Activated T-helper 1 cell treated with anti-CD3 and anti-CD28 coated beads, Interleukin-12 subunit alpha, Interleukin-12 subunit beta, Interleukin-2, Interleukin-4 antibody, amounts not matched to agents 30 ng/mL and 10 ng/mL and 1 ng/mL, durations not matched to agents 14 hours and 24 hours and 36 hours (primary cell): ENCODE measurements at regions not wholly inside any gene's neighbourhood (a gene's known extent, or its start where the extent isn't known, plus 50 kb on each side); places are given as distances from the start of the nearest gene placed in this dataset.

Source experiments
- DNase-seq: peaks from one replicate; pipeline ENCODE4 v3.0.0; 2021; ENCODE audit warnings: low spot score
- H3K27ac Mint-ChIP-seq: one replicate; pipeline ENCODE4 v1.8.0; 2021; ENCODE audit warnings: mild to moderate bottlenecking, mixed read lengths
- H3K27me3 Mint-ChIP-seq: one replicate; pipeline ENCODE4 v1.8.0; 2022; ENCODE audit warnings: mild to moderate bottlenecking, moderate library complexity, mixed read lengths; ENCODE audit not compliant: insufficient read depth
- H3K36me3 Mint-ChIP-seq: one replicate; pipeline ENCODE4 v1.8.0; 2021; ENCODE audit warnings: low read depth, mixed read lengths
- H3K4me1 Mint-ChIP-seq: one replicate; pipeline ENCODE4 v1.8.0; 2021; ENCODE audit warnings: low read depth, mixed read lengths
- H3K4me3 Mint-ChIP-seq: one replicate; pipeline ENCODE4 v1.8.0; 2021; ENCODE audit warnings: mild to moderate bottlenecking, moderate library complexity, mixed read lengths
- H3K9me3 Mint-ChIP-seq: one replicate; pipeline ENCODE4 v1.8.0; 2021; ENCODE audit warnings: mixed read lengths
- intact Hi-C: fragments of 100-400 bp; cut with micrococcal nuclease; formaldehyde crosslinking; loops from one replicate; pipeline ENCODE4 v1.15.1; 2024

DNA sequence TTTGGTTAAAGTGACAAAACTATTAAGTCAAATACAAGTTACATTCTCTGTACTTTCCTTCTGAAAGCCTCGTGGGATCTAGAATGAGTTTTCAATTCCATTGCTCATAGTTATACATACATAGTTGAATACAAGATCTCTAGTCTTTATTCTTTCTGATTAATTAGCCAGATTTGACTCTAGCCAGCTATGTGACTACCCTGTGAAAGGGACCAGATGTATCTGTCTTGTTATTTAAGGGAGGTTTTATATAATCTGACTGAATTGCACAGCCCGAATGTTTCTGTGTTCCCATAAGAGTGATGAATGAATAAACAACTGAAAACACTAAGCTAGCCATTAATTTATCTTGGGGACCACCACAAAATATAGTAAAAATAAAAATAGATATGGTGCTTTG lies 166.7 kb downstream of the TMEM167A start:
- H3K27me3 Mint-ChIP-seq = no peaks in the 10 kb centered on the region
- peaks cover 13% of the 10 kb centered on the region for H3K4me1 Mint-ChIP-seq
- no peak for DNase-seq
- no peak overlapping the region for H3K27ac Mint-ChIP-seq
- intact Hi-C loops = no loop called here
- H3K36me3 Mint-ChIP-seq = no peaks in the 10 kb centered on the region
- no peak overlapping the region for H3K4me3 Mint-ChIP-seq
- peaks cover 10% of the 10 kb centered on the region for H3K9me3 Mint-ChIP-seq

DNA sequence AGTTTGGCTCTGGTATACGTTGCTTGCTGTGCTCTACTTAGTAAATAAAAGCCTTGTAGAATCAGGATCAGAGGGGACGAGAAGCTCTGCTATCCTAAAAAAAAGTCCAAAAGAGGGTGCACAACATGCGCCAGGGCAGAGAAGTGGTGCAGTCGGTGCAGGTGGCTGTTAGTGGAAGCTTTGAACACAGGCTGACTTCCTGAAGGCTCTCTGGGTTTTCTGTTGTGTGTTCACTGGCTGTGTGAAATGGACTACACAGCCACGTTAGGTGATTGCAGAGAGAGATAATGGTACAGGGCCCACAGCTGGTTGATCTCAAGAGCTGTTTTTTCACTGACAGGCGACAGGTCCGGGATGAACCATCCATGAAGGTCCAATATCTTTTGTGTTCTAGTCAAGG lies 167.4 kb downstream of the TMEM167A start:
- H3K4me1 Mint-ChIP-seq = peaks cover 13% of the 10 kb centered on the region
- peaks cover 4% of the 10 kb centered on the region for H3K9me3 Mint-ChIP-seq
- no peaks in the 10 kb centered on the region for H3K36me3 Mint-ChIP-seq
- DNase-seq = no peak
- H3K27me3 Mint-ChIP-seq = peaks cover 2% of the 10 kb centered on the region
- no peak overlapping the region for H3K27ac Mint-ChIP-seq
- H3K4me3 Mint-ChIP-seq = no peak overlapping the region
- intact Hi-C loops = loop anchor here (10.0 kb wide), 1 partner anchor 265 kb away; no protein-coding TSS in a partner anchor

DNA sequence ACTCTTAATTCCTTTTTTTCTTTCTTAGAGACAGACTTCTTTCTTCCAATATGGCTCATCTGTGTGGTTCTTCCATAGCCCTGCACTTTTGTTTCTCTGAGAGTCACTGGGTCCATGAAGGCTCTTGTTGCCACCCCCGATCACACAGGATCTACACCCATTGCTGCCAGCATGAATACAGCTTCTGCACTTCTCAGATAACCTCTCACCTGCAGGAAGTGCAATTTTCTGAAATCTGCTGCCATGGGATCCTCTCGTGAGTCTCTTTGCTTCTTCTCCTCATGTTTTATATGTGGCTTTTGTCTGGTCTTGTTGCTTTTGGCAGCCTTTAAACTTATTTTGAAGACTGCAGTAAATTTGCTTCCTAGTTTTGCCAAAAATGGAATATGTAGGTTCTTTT lies 171.2 kb downstream of the TMEM167A start:
- Mint-ChIP-seq H3K4me1 (no peaks in the 10 kb centered on the region), H3K27me3 (peaks cover 2% of the 10 kb centered on the region), H3K4me3 (no peak overlapping the region), H3K36me3 (no peaks in the 10 kb centered on the region), H3K27ac (no peak overlapping the region), H3K9me3 (peaks cover 15% of the 10 kb centered on the region)
- intact Hi-C loops = loop anchor here (10.0 kb wide), 1 partner anchor 261 kb away; no protein-coding TSS in a partner anchor
- no peak for DNase-seq

DNA sequence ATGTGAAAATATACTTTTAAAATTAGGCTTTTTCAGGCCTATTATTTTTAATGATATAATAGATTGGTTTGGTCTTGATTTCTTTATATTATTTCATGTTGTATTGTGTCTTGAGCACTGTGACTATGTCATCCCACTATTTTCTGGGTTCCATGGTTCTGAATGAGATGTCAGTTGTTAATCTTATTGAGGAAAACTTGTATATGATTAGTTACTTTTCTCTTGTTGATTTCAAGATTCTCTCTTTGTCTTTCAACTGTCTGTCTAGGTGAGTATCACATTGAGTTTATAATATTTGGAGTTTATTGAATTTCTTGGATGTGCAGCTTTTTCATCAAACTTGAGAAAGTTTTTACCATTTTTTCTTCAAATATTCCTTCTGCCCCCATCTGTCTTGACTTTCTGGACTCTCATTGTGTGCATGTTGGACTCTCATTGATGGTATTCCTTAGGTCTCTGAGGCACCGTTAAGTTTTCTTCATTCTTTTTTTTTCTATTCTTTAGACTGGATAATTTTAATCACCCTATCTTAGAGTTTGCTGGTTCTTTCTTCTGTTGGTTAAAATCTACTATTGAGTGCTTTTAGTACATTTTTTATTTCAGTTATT lies 175.8 kb downstream of the TMEM167A start:
- peaks cover 18% of the 10 kb centered on the region for H3K9me3 Mint-ChIP-seq

DNA sequence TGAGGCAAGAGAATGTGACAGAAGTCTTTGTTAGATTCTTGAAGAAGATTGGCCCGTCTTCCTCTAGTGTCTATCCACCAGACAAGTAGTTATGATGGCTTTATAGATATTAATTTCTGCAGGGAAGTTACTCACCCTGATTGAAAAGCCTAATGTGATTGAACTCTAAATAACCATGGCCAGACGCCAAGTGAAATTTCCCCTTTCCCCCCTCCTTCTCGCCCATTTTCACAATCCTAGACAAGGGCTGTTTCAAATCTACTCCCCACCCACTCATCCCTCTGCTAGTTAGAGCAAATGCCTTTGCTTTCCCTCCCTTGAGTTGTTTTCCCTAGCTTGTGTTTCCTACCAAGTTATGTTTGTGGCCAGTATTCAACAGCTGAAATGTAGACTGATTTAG lies 182.5 kb downstream of the TMEM167A start:
- no peaks in the 10 kb centered on the region for H3K4me1 Mint-ChIP-seq
- no peak overlapping the region for H3K27ac Mint-ChIP-seq
- H3K4me3 Mint-ChIP-seq = no peak overlapping the region
- no peak for DNase-seq
- peaks cover 3% of the 10 kb centered on the region for H3K27me3 Mint-ChIP-seq
- no peaks in the 10 kb centered on the region for H3K36me3 Mint-ChIP-seq
- no peaks in the 10 kb centered on the region for H3K9me3 Mint-ChIP-seq
- intact Hi-C loops = no loop called here

More for the DNA sequence above, 175.8 kb downstream of the TMEM167A start:
- H3K27me3 Mint-ChIP-seq = peaks cover 2% of the 10 kb centered on the region
- no peaks in the 10 kb centered on the region for H3K4me1 Mint-ChIP-seq
- no peaks in the 10 kb centered on the region for H3K36me3 Mint-ChIP-seq
- intact Hi-C loops = loop anchor here (10.0 kb wide), 1 partner anchor 257 kb away; no protein-coding TSS in a partner anchor
- no peak for DNase-seq
- H3K4me3 Mint-ChIP-seq = no peak overlapping the region
- no peak overlapping the region for H3K27ac Mint-ChIP-seq

DNA sequence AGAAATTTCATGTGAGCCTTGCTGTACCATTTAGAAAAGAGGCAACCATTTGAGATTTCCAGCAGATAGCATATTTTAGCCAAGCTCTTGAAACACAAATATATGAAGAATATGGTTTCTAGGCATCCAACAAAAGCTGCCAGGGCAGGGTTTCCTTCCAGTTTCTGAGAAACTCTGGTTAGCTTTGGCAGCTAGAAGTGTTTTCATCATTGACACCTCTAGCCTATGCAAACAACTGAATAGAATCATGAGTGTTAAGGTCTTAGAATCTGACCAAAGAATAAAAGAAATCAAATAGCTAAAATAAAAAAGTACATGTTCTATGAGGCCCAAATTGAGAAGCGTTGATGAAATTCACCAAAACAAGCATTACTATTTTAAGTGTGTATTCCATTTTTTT lies 188.1 kb downstream of the TMEM167A start:
- no peaks in the 10 kb centered on the region for H3K9me3 Mint-ChIP-seq
- no peaks in the 10 kb centered on the region for H3K36me3 Mint-ChIP-seq
- DNase-seq = no peak
- H3K4me1 Mint-ChIP-seq = peaks cover 19% of the 10 kb centered on the region
- H3K27me3 Mint-ChIP-seq = peaks cover 3% of the 10 kb centered on the region
- no peak overlapping the region for H3K27ac Mint-ChIP-seq
- no peak overlapping the region for H3K4me3 Mint-ChIP-seq
- intact Hi-C loops = loop anchor here (10.0 kb wide), 1 partner anchor 534 kb away; no protein-coding TSS in a partner anchor

DNA sequence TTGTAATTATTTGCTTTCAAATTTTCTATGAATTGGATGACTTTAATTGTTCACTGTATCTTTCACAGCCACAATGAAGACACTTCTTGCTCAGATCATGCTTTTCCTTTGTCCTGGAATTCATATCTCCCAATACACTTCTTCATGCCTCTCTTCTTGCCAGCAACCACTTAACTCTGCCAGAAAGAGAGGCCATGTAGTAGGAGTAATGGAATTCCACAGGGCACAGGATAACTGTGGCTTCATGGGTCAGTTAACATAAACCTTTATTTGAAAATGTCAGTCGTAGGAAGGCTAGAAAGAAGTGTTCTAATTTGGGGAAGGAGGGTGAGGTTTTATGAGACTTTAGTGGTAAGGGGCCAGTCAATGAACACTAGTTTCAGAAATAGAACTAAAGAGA lies 190.3 kb downstream of the TMEM167A start:
- intact Hi-C loops = loop anchor here (10.0 kb wide), 1 partner anchor 532 kb away; no protein-coding TSS in a partner anchor
- Mint-ChIP-seq H3K27me3 (peaks cover 2% of the 10 kb centered on the region), H3K36me3 (no peaks in the 10 kb centered on the region), H3K4me3 (no peak overlapping the region), H3K27ac (no peak overlapping the region), H3K9me3 (no peaks in the 10 kb centered on the region), H3K4me1 (peaks cover 27% of the 10 kb centered on the region)
- DNase-seq = no peak

DNA sequence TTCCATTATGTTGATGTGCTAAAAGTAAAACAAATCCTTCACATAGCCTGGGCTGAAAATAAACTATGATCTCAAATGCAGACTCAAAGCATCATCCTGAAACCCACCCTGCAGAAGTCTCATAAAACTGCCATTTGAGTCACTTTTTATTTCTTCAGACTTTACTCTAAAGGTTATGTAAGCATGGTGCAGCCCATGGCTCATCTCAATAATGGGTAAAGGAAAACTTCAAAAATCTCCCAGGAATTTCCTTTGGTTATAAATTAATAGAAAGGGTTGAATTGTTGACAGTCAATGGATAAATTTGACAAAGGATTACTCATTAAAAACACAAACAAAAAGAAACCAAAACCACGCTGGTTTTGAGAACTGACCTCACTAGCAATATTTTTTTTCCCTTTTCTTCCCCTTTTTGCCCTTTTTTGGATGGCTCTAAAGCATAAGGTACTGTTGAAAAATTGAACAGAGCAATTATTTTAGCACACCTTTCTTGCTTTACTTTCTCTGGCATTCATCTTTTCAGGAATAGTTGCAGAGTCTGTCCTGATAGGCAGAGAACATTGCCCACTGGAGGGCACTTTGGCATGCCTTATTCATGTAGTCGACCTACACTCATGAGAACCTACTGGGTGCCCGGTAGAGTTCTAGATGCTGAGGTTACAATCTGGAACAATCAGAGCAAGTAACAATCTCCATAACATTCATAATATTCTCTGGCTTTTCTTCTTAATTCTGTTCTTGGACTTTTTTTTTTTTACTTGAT lies 191.4 kb downstream of the TMEM167A start:
- Mint-ChIP-seq H3K4me3 (no peak overlapping the region), H3K4me1 (peaks cover 34% of the 10 kb centered on the region), H3K9me3 (no peaks in the 10 kb centered on the region), H3K27ac (no peak overlapping the region), H3K27me3 (no peaks in the 10 kb centered on the region), H3K36me3 (no peaks in the 10 kb centered on the region)
- DNase-seq = no peak
- intact Hi-C loops = loop anchor here (10.0 kb wide), 1 partner anchor 531 kb away; no protein-coding TSS in a partner anchor

DNA sequence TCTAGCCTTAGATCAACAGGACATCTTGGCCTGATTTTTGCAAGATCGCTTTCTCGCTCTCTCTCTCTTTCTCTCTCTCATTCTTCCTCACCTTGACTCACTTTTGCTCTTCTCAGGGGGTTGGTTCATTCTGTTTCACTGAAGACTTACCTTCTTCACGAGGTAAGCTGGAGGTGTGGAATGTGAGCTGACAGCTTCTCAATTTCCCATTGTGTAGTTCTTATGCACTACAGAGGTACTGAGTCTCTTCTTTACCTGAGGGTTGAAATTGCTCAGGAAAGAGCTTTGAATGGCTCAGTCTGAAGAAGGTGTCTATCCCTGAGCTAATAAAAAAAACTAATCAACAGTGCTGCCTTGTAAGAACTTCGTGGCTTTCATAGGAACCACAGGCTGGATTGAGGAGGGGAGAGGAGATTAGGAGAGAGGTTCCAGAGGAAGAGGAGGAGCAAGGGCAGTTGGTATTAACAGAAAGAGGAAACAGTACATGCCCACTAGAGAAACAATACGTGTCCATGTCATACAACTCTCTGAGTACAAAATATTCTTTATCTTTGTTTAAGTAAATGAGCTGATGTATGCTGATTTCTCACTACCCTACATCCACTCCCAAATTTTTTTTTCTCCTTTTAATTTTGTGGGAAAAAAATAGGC lies 192.2 kb downstream of the TMEM167A start:
- Mint-ChIP-seq H3K9me3 (peaks cover 7% of the 10 kb centered on the region), H3K36me3 (peaks cover 2% of the 10 kb centered on the region), H3K4me1 (peaks cover 34% of the 10 kb centered on the region), H3K27me3 (no peaks in the 10 kb centered on the region), H3K27ac (no peak overlapping the region), H3K4me3 (no peak overlapping the region)
- DNase-seq = no peak
- intact Hi-C loops = loop anchor here (10.0 kb wide), 1 partner anchor 530 kb away; no protein-coding TSS in a partner anchor

DNA sequence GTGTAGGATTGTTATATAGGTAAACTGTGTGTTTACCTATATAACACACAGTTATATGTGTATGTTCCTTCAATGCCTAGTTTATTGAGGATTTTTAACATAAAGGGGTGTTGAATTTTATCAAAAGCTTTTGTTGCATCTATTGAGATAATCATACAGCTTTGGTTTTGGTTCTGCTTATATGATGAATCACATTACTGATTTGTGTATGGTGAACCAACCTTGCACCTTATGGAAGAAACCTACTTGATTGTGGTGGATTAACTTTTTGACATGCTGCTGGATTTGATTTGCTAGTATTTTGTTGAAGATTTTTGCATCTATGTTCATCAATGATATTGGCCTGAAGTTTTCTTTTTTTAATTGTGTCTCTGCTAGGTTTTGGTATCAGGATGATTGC lies 194.9 kb downstream of the TMEM167A start:
- Mint-ChIP-seq H3K4me1 (peaks cover 29% of the 10 kb centered on the region), H3K27me3 (no peaks in the 10 kb centered on the region), H3K4me3 (no peak overlapping the region), H3K9me3 (peaks cover 22% of the 10 kb centered on the region), H3K27ac (no peak overlapping the region), H3K36me3 (peaks cover 4% of the 10 kb centered on the region)
- intact Hi-C loops = loop anchor here (10.0 kb wide), 1 partner anchor 528 kb away; no protein-coding TSS in a partner anchor
- no peak for DNase-seq

DNA sequence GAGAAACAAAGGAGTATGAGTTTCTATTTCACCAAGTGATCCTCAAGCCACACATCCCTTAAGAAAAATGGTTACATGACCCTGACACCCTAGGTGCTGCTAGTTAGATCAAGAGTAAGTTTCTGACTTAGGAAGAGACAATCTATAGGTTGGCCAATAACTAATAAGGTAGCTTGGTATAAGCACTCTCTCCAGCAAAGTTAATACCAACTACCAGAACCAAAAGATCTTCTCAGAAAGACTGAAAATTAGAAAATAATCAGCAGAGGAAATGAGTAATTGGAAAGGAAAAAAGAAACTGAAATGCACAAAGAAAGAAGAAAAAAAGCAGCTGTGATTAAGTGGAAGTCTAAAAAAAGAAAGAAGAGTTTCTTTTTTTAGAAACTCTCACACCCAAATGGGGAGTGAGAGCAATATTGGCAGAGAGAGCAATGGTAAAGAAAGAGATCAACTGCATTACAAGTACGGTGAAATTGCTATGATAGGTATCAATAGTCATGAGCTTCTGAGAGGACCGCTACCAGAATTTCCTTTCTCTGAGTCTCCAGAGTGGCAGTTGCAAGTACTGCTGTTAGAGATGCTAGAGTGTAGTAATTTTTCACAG lies 195.5 kb downstream of the TMEM167A start:
- intact Hi-C loops = loop anchor here (10.0 kb wide), 1 partner anchor 527 kb away; no protein-coding TSS in a partner anchor
- peaks cover 22% of the 10 kb centered on the region for H3K9me3 Mint-ChIP-seq
- DNase-seq = no peak
- H3K4me1 Mint-ChIP-seq = peaks cover 29% of the 10 kb centered on the region
- H3K27me3 Mint-ChIP-seq = no peaks in the 10 kb centered on the region
- H3K27ac Mint-ChIP-seq = no peak overlapping the region
- peak overlapping the region; percentile 1 for H3K4me3 Mint-ChIP-seq
- H3K36me3 Mint-ChIP-seq = peaks cover 4% of the 10 kb centered on the region

DNA sequence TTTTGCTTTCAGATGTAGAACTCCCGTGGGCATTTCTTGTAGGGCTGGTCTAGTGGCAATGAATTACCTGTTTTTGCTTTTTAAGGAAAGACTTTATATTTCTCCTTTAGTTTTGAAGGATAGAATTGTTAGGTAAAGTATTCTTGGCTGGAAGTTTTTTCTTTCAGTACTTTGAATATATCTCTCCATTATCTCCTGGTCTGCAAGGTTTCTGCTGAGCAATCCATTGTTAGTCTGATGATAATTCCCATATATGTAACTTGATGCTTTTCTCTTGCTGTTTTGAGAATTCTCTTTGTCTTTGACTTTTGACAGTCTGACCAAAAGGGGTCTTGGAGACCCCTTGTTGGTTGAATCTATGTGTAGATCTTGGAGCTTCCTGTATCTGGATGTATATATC lies 198.1 kb downstream of the TMEM167A start:
- Mint-ChIP-seq H3K4me1 (peaks cover 16% of the 10 kb centered on the region), H3K27ac (no peak overlapping the region), H3K4me3 (no peak overlapping the region), H3K9me3 (peaks cover 22% of the 10 kb centered on the region), H3K27me3 (no peaks in the 10 kb centered on the region), H3K36me3 (peaks cover 4% of the 10 kb centered on the region)
- no peak for DNase-seq
- intact Hi-C loops = no loop called here
